ENCODE measurements at regions not wholly inside any gene's neighbourhood (a gene's known extent, or its start where the extent isn't known, plus 50 kb on each side); places are given as distances from the start of the nearest gene placed in this dataset.
"Not testable (repeated sequence)": the region's sequence is repeated elsewhere in the genome, so short reads cannot be mapped to it uniquely, and the experiment has no call there.

GRCh38 chr7:86050918-86051317, 592.8 kb upstream of the GRM3 start:
- intact Hi-C loops (cut with DNase I; ENCODE audit: low total_unique reads): no loop called here
- Histone ChIP-seq H3K27me3 (no peaks in the 10 kb centered on the region), H3K4me3 (no peak overlapping the region), H3K9me3 (no peaks in the 10 kb centered on the region), H3K36me3 (ENCODE audit: low read depth, missing control alignments) (no peaks in the 10 kb centered on the region), H3K27ac (no peak overlapping the region), H3K4me1 (no peaks in the 10 kb centered on the region)
- no peak for DNase-seq
- TF ChIP-seq CTCF (IDR thresholded peaks at IDR 0.05) (no peak), POLR2A (IDR thresholded peaks at IDR 0.05) (no peak)
- 64 to 79% methylated on average over 1 of the region's 1 CpG for WGBS, 2 donors

- intact Hi-C loops (cut with DNase I; ENCODE audit: low total_unique reads): no loop called here
- H3K27me3 ChIP-seq: no peaks in the 10 kb centered on the region
- no peaks in the 10 kb centered on the region for H3K36me3 ChIP-seq (ENCODE audit: low read depth, missing control alignments)
- no peak overlapping the region for H3K27ac ChIP-seq
- TF ChIP-seq POLR2A (IDR thresholded peaks at IDR 0.05) (no peak), CTCF (IDR thresholded peaks at IDR 0.05) (no peak)
- DNase-seq: no peak
- no peaks in the 10 kb centered on the region for H3K4me1 ChIP-seq
- WGBS, 2 donors: 81 to 83% methylated on average over 2 of the region's 2 CpGs
- H3K4me3 ChIP-seq: no peak overlapping the region
- no peaks in the 10 kb centered on the region for H3K9me3 ChIP-seq
Observed at GRCh38 chr7:86049910-86050309, 593.8 kb upstream of the GRM3 start.

- WGBS, 2 donors: 81 to 94% methylated on average over 1 of the region's 1 CpG
- H3K27me3 ChIP-seq; H3K4me1 ChIP-seq; DNase-seq; H3K4me3 ChIP-seq; H3K27ac ChIP-seq; H3K36me3 ChIP-seq (ENCODE audit: low read depth, missing control alignments); H3K9me3 ChIP-seq; intact Hi-C loops (cut with DNase I; ENCODE audit: low total_unique reads): not testable (repeated sequence)
Observed at GRCh38 chr7:86045197-86045596, 598.5 kb upstream of the GRM3 start.

GRCh38 chr7:86025807-86026206, 617.9 kb upstream of the GRM3 start:
- Histone ChIP-seq H3K36me3 (ENCODE audit: low read depth, missing control alignments) (no peaks in the 10 kb centered on the region), H3K27ac (no peak overlapping the region), H3K4me3 (no peak overlapping the region), H3K27me3 (no peaks in the 10 kb centered on the region), H3K9me3 (no peaks in the 10 kb centered on the region), H3K4me1 (no peaks in the 10 kb centered on the region)
- DNase-seq: no peak
- intact Hi-C loops (cut with DNase I; ENCODE audit: low total_unique reads): no loop called here
- TF ChIP-seq CTCF (IDR thresholded peaks at IDR 0.05) (no peak), POLR2A (IDR thresholded peaks at IDR 0.05) (no peak)

- Histone ChIP-seq H3K27ac (no peak overlapping the region), H3K4me1 (no peaks in the 10 kb centered on the region), H3K36me3 (ENCODE audit: low read depth, missing control alignments) (no peaks in the 10 kb centered on the region), H3K27me3 (no peaks in the 10 kb centered on the region), H3K9me3 (no peaks in the 10 kb centered on the region), H3K4me3 (no peak overlapping the region)
- TF ChIP-seq POLR2A (IDR thresholded peaks at IDR 0.05): no peak
- no peak for TF ChIP-seq CTCF (IDR thresholded peaks at IDR 0.05)
- DNase-seq: no peak
- intact Hi-C loops (cut with DNase I; ENCODE audit: low total_unique reads): no loop called here
Observed at GRCh38 chr7:86013662-86014061, 630.0 kb upstream of the GRM3 start.
